IMR-90 (cell line): ENCODE measurements at regions not wholly inside any gene's neighbourhood (a gene's known extent, or its start where the extent isn't known, plus 50 kb on each side); places are given as distances from the start of the nearest gene placed in this dataset.

Experiments used
- ATAC-seq: fragments of 200-7000 bp; cut with Tn5 transposase; 2 replicates; pipeline ENCODE4 v1.9.1; 2020; ENCODE audit warnings: low read depth, mild to moderate bottlenecking, moderate library complexity
- BruUV-seq: library from RNA; stranded (reverse); fragments of 400-500 nt; replicated peaks from 2 replicates; lab custom pipeline; 2021; lab: Mats Ljungman, UMichigan
- CTCF ChIA-PET: fragments of 300-600 bp; formaldehyde crosslinking; extraction: SDS; loops from one replicate; lab custom pipeline; 2021; ENCODE audit warnings: antibody characterized with exemption; lab: Yijun Ruan, JAX
- POLR2A ChIA-PET: fragments of 300-600 bp; sonication (Branson Sonifier 250); formaldehyde crosslinking; loops from one replicate; lab custom pipeline; 2022; ENCODE audit warnings: antibody characterized with exemption; ENCODE audit not compliant: unreplicated experiment; lab: Charles Lee
- DNase-seq: peaks from one replicate; pipeline ENCODE4 v3.0.0; 2013
- H2AFZ ChIP-seq: replicated peaks from 2 replicates; pipeline ENCODE3; 2013; ENCODE audit warnings: low read length, mild to moderate bottlenecking; ENCODE audit not compliant: poor library complexity
- H2AK5ac ChIP-seq: 2 replicates; pipeline ENCODE4 v1.6.1; 2013; ENCODE audit warnings: low read depth, low read length, inconsistent platforms
- H2AK9ac ChIP-seq: replicated peaks from 2 replicates; pipeline ENCODE3; 2013; ENCODE audit warnings: mild to moderate bottlenecking, low read depth, low read length, moderate library complexity; ENCODE audit not compliant: poor library complexity
- H2BK120ac ChIP-seq: 2 replicates; pipeline ENCODE4 v1.6.1; 2013; ENCODE audit warnings: low read depth, low read length, inconsistent platforms
- H2BK15ac ChIP-seq: 3 replicates; pipeline ENCODE4 v1.6.1; 2013; ENCODE audit warnings: low read depth, low read length, inconsistent platforms
- H2BK20ac ChIP-seq: 2 replicates; pipeline ENCODE4 v1.6.1; 2013; ENCODE audit warnings: low read depth, mild to moderate bottlenecking, inconsistent platforms, low read length, moderate library complexity
- H2BK5ac ChIP-seq: 2 replicates; pipeline ENCODE4 v1.6.1; 2013; ENCODE audit warnings: mild to moderate bottlenecking, low read depth, low read length, inconsistent platforms; ENCODE audit not compliant: poor library complexity, severe bottlenecking
- H3K14ac ChIP-seq: replicated peaks from 2 replicates; pipeline ENCODE4 v1.6.1; 2013; ENCODE audit warnings: low read depth, low read length, inconsistent platforms
- H3K18ac ChIP-seq: 2 replicates; pipeline ENCODE4 v1.6.1; 2013; ENCODE audit warnings: low read depth, low read length, control low read depth
- H3K23ac ChIP-seq: 2 replicates; pipeline ENCODE4 v1.6.1; 2013; ENCODE audit warnings: low read depth, low read length, inconsistent platforms
- H3K27ac ChIP-seq: 2 replicates; pipeline ENCODE4 v1.5.1; 2013; ENCODE audit warnings: mild to moderate bottlenecking, control low read depth, low read length; ENCODE audit not compliant: insufficient read depth
- H3K27me3 ChIP-seq: 2 replicates; pipeline ENCODE4 v1.6.1; 2013; ENCODE audit warnings: low read length; ENCODE audit not compliant: control insufficient read depth, insufficient read depth
- H3K36me3 ChIP-seq: 2 replicates; pipeline ENCODE4 v1.6.1; 2013; ENCODE audit warnings: low read length, mixed read lengths; ENCODE audit not compliant: control insufficient read depth, insufficient read depth
- H3K4ac ChIP-seq: 2 replicates; pipeline ENCODE4 v1.6.1; 2013; ENCODE audit warnings: low read depth, low read length, inconsistent platforms
- H3K4me1 ChIP-seq: 2 replicates; pipeline ENCODE4 v1.6.1; 2013; ENCODE audit warnings: low read length, mixed read lengths; ENCODE audit not compliant: control insufficient read depth, insufficient read depth
- H3K4me2 ChIP-seq: 2 replicates; pipeline ENCODE4 v1.6.1; 2013; ENCODE audit warnings: low read depth, mild to moderate bottlenecking, control low read depth, low read length, moderate library complexity
- H3K4me3 ChIP-seq: 2 replicates; pipeline ENCODE4 v1.5.1; 2013; ENCODE audit warnings: low read depth, mild to moderate bottlenecking, control low read depth, low read length, moderate library complexity; ENCODE audit not compliant: insufficient read depth
- H3K56ac ChIP-seq: 2 replicates; pipeline ENCODE4 v1.6.1; 2013; ENCODE audit warnings: low read length, inconsistent platforms; ENCODE audit not compliant: insufficient read depth; ENCODE audit errors: extremely low read depth
- H3K79me1 ChIP-seq, 2 experiments: 2 replicates each; pipeline ENCODE4 v1.6.1; 2013; ENCODE audit warnings: low read length in 2 of 2, inconsistent platforms in 1 of 2, low read depth in 1 of 2
- H3K9ac ChIP-seq: 2 replicates; pipeline ENCODE4 v1.6.1; 2013; ENCODE audit warnings: low read depth, low read length, control low read depth
- H3K9me1 ChIP-seq: 2 replicates; pipeline ENCODE4 v1.6.1; 2013; ENCODE audit warnings: low read length, inconsistent platforms; ENCODE audit not compliant: insufficient read depth
- H3K9me3 ChIP-seq: 2 replicates; pipeline ENCODE4 v1.6.1; 2013; ENCODE audit warnings: low read length; ENCODE audit not compliant: control insufficient read depth, insufficient read depth
- H4K20me1 ChIP-seq: 2 replicates; pipeline ENCODE4 v1.6.1; 2013; ENCODE audit warnings: low read length, inconsistent platforms; ENCODE audit not compliant: insufficient read depth
- H4K5ac ChIP-seq: 2 replicates; pipeline ENCODE4 v1.6.1; 2013; ENCODE audit warnings: mild to moderate bottlenecking, low read depth, low read length, control low read depth
- H4K8ac ChIP-seq, 2 experiments: 2 replicates each; pipeline ENCODE4 v1.6.1; 2013; ENCODE audit warnings: low read depth in 2 of 2, low read length in 2 of 2, control low read depth in 1 of 2, inconsistent platforms in 1 of 2
- H4K91ac ChIP-seq: 2 replicates; pipeline ENCODE4 v1.6.1; 2013; ENCODE audit warnings: low read depth, low read length, inconsistent platforms; ENCODE audit not compliant: insufficient read depth
- FOS ChIP-seq: fragments of 150-350 bp; IDR thresholded peaks from 2 replicates; pipeline ENCODE4 v1.6.1; 2016; ENCODE audit warnings: low read depth, low read length
- MXI1 ChIP-seq: IDR thresholded peaks from 2 replicates; pipeline ENCODE4 v1.6.1; 2012; ENCODE audit warnings: low read depth, mild to moderate bottlenecking, low read length, moderate library complexity, borderline replicate concordance
- SMC3 ChIP-seq: fragments of 150-350 bp; IDR thresholded peaks from 2 replicates; pipeline ENCODE4 v1.6.1; 2016; ENCODE audit warnings: low read depth, mild to moderate bottlenecking, antibody characterized with exemption, low read length, moderate library complexity
- USF2 ChIP-seq: fragments of 150-350 bp; IDR thresholded peaks from 2 replicates; pipeline ENCODE4 v1.6.1; 2017; ENCODE audit warnings: mild to moderate bottlenecking, antibody characterized with exemption, low read length, low read depth
- WGBS, 2 experiments: methylation state at CpG; one replicate each; pipeline versions ENCODE4 v1.1.5 to v1.1.7; 2013; ENCODE audit warnings: missing lambda C conversion rate in 2 of 2; ENCODE audit not compliant: insufficient read length in 1 of 2; ENCODE audit errors: extremely low coverage in 2 of 2; 5-methylcytosine and 5-hydroxymethylcytosine counted together
- dilution Hi-C: fragments of 300-500 bp; cut with HindIII; formaldehyde crosslinking; loops from one replicate; pipeline ENCODE4 v1.14.3; 2018; ENCODE audit warnings: low sequenced_read_pairs; ENCODE audit not compliant: unreplicated experiment
- in situ Hi-C: fragments of 300-500 bp; cut with MboI; formaldehyde crosslinking; loops from 3 replicates; pipeline ENCODE4 v1.14.3; 2019; ENCODE audit warnings: low sequenced_read_pairs, inconsistent platforms, mixed read lengths
- intact Hi-C: fragments of 100-400 bp; cut with micrococcal nuclease; formaldehyde crosslinking; loops from 2 replicates; pipeline ENCODE4 v1.10.0; 2022

- Histone ChIP-seq H3K18ac (no peak overlapping the region), H3K4ac (no peak overlapping the region), H2BK20ac (no peak overlapping the region), H4K8ac (no peak overlapping the region), H3K14ac (no peak overlapping the region), H3K4me1 (no peaks in the 10 kb centered on the region), H3K4me2 (no peak overlapping the region), H4K5ac (no peak overlapping the region), H3K27ac (no peak overlapping the region), H2AFZ (no peak overlapping the region), H3K9me3 (no peaks in the 10 kb centered on the region; the same call in 1 of the 2 replicates), H3K9ac (no peak overlapping the region), H2BK5ac (no peak overlapping the region), H3K27me3 (peaks cover 56% of the 10 kb centered on the region), H3K36me3 (no peaks in the 10 kb centered on the region), H2AK5ac (no peak overlapping the region), H2AK9ac (no peak overlapping the region), H4K20me1 (no peaks in the 10 kb centered on the region), H2BK15ac (no peak overlapping the region), H3K4me3 (no peak overlapping the region), H2BK120ac (no peak overlapping the region), H3K56ac (no peak overlapping the region), H3K9me1 (no peaks in the 10 kb centered on the region), H3K23ac (no peak overlapping the region), H3K79me1 (no peaks in the 10 kb centered on the region), H4K91ac (no peak overlapping the region)
- in situ Hi-C loops = no loop called here
- TF ChIP-seq USF2 (no peak), MXI1 (no peak), SMC3 (no peak), FOS (no peak)
- ATAC-seq (no peak), DNase-seq (no peak)
- ChIA-PET POLR2A (no interaction called here), CTCF (no interaction called here)
- intact Hi-C loops = no loop called here
- BruUV-seq = no TSS peak
- no CpG with 5 or more reads among the region's 3 CpGs for WGBS, 2 experiments
- dilution Hi-C loops = no loop called here
Measured at GRCh38 chr6:44549516-44549915, 162.0 kb downstream of the CDC5L start.
